ENCODE measurements at regions not wholly inside any gene's neighbourhood (a gene's known extent, or its start where the extent isn't known, plus 50 kb on each side); places are given as distances from the start of the nearest gene placed in this dataset.

DNA sequence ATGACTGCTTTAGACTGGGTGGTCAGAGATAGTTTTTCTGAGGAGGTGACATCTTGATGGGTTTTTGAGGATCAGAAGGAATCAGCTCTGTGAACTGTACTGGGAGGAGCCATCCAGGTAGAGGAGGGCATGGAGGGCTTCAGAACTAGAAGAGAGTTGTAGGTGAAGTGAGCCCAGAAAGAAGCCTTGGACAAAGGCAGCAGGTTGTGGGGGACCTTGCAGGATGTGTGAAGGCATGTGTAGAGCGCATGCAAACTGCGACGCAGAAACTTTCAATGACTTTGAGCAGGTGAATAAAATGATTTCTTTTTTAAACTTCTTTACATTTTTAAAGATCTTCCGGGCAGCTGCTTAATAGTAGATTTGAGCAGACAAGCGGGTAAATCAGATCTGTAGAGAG lies 83.9 kb upstream of the SIX2 start:
- H3K9ac ChIP-seq (ENCODE audit: low read length), result no peak overlapping the region
- H3K79me2 ChIP-seq (ENCODE audit: low read length), result no peaks in the 10 kb centered on the region
- no peak overlapping the region for H3K4me3 ChIP-seq (ENCODE audit: low read length)
- no peaks in the 10 kb centered on the region for H3K9me2 ChIP-seq (replicated peaks; ENCODE audit: insufficient read depth, low read length)
- no peaks in the 10 kb centered on the region for H4K20me1 ChIP-seq (ENCODE audit: insufficient read depth, low read length)
- TF ChIP-seq EZH2phosphoT487 (IDR thresholded peaks at IDR 0.05; ENCODE audit: low read length) (no peak), EZH2 (optimal IDR thresholded peaks at IDR 0.05; ENCODE audit: low read depth, low read length) (no peak)
- TF ChIP-seq, protein P1, sequence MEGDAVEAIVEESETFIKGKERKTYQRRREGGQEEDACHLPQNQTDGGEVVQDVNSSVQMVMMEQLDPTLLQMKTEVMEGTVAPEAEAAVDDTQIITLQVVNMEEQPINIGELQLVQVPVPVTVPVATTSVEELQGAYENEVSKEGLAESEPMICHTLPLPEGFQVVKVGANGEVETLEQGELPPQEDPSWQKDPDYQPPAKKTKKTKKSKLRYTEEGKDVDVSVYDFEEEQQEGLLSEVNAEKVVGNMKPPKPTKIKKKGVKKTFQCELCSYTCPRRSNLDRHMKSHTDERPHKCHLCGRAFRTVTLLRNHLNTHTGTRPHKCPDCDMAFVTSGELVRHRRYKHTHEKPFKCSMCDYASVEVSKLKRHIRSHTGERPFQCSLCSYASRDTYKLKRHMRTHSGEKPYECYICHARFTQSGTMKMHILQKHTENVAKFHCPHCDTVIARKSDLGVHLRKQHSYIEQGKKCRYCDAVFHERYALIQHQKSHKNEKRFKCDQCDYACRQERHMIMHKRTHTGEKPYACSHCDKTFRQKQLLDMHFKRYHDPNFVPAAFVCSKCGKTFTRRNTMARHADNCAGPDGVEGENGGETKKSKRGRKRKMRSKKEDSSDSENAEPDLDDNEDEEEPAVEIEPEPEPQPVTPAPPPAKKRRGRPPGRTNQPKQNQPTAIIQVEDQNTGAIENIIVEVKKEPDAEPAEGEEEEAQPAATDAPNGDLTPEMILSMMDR (IDR thresholded peaks at IDR 0.05; ENCODE audit: low read length), result no peak
- no peaks in the 10 kb centered on the region for H3F3A ChIP-seq (ENCODE audit: insufficient read depth, low read length)
- no peak overlapping the region for H2AFZ ChIP-seq (ENCODE audit: low read length)
- no peaks in the 10 kb centered on the region for H3K27me3 ChIP-seq (replicated peaks; ENCODE audit: insufficient read depth, low read length)
- H3K9me3 ChIP-seq (replicated peaks; ENCODE audit: insufficient read depth, low read length), result no peaks in the 10 kb centered on the region
- no peak overlapping the region for H3K4me2 ChIP-seq (ENCODE audit: low read depth, low read length)
- H3K36me3 ChIP-seq (replicated peaks; ENCODE audit: insufficient read depth, low read length), result no peaks in the 10 kb centered on the region
- no peaks in the 10 kb centered on the region for H3K4me1 ChIP-seq (ENCODE audit: low read length)
- no peak overlapping the region for H3K27ac ChIP-seq (ENCODE audit: low read length)
- DNase-seq, result no peak

DNA sequence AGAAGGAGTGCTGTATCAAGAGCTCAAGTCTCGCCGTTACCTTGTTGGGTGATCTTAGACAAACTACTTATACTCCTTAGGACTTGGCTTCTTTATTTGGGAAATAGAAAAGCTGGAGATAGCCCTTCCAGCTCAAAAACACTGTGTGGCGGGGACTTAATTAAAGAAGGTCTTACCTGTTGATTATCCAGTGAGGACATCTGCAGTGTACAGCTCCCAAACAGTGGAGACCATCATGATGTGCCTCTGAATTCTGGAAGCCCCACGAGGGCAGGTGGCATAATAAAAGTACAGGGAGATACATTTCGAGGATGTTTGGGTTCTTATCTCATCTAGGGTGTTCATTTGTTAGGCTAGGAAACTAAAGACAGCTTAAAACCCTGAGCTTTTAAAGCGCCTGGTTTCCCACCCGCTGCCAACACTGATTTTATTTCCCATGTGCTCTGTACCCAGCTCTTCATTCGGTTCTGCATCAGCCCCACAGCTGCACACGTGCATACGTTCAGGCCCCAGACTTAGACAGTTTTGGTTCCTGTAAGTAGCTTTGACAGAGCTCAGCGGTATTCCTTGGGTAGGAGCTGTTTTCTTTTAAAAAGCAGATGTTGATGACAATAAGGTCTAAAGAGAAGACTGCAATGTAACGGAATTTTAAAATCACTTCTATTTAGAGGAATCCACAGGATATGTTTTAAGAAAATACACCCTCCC lies 80.5 kb upstream of the SIX2 start:
- H3F3A ChIP-seq (ENCODE audit: insufficient read depth, low read length), result no peaks in the 10 kb centered on the region
- H3K4me3 ChIP-seq (ENCODE audit: low read length), result no peak overlapping the region
- H3K79me2 ChIP-seq (ENCODE audit: low read length), result no peaks in the 10 kb centered on the region
- H4K20me1 ChIP-seq (ENCODE audit: insufficient read depth, low read length), result no peaks in the 10 kb centered on the region
- H3K9ac ChIP-seq (ENCODE audit: low read length), result no peak overlapping the region
- no peak overlapping the region for H2AFZ ChIP-seq (ENCODE audit: low read length)
- H3K4me2 ChIP-seq (ENCODE audit: low read depth, low read length), result no peak overlapping the region
- TF ChIP-seq, protein P1 (IDR thresholded peaks at IDR 0.05; ENCODE audit: low read length), result no peak
- TF ChIP-seq EZH2 (optimal IDR thresholded peaks at IDR 0.05; ENCODE audit: low read depth, low read length) (no peak), EZH2phosphoT487 (IDR thresholded peaks at IDR 0.05; ENCODE audit: low read length) (no peak)
- H3K9me3 ChIP-seq (replicated peaks; ENCODE audit: insufficient read depth, low read length), result no peaks in the 10 kb centered on the region
- no peaks in the 10 kb centered on the region for H3K27me3 ChIP-seq (replicated peaks; ENCODE audit: insufficient read depth, low read length)
- H3K27ac ChIP-seq (ENCODE audit: low read length), result no peak overlapping the region
- H3K9me2 ChIP-seq (replicated peaks; ENCODE audit: insufficient read depth, low read length), result no peaks in the 10 kb centered on the region
- no peaks in the 10 kb centered on the region for H3K36me3 ChIP-seq (replicated peaks; ENCODE audit: insufficient read depth, low read length)
- H3K4me1 ChIP-seq (ENCODE audit: low read length), result no peaks in the 10 kb centered on the region
- no peak for DNase-seq

GRCh38 chr2:45085487-45085886 lies 76.2 kb upstream of the SIX2 start:
- H3K27me3 ChIP-seq (replicated peaks; ENCODE audit: insufficient read depth, low read length), result no peaks in the 10 kb centered on the region
- H3K4me1 ChIP-seq (ENCODE audit: low read length), result no peaks in the 10 kb centered on the region
- no peak overlapping the region for H3K4me3 ChIP-seq (ENCODE audit: low read length)
- no peak for DNase-seq
- H3K9ac ChIP-seq (ENCODE audit: low read length), result no peak overlapping the region
- no peak overlapping the region for H3K27ac ChIP-seq (ENCODE audit: low read length)
- TF ChIP-seq, protein P1 (IDR thresholded peaks at IDR 0.05; ENCODE audit: low read length), result no peak
- no peak for TF ChIP-seq EZH2phosphoT487 (IDR thresholded peaks at IDR 0.05; ENCODE audit: low read length)
- no peak for TF ChIP-seq EZH2 (optimal IDR thresholded peaks at IDR 0.05; ENCODE audit: low read depth, low read length)
- H4K20me1 ChIP-seq (ENCODE audit: insufficient read depth, low read length), result no peaks in the 10 kb centered on the region
- H3K9me2 ChIP-seq (replicated peaks; ENCODE audit: insufficient read depth, low read length), result no peaks in the 10 kb centered on the region
- H3K4me2 ChIP-seq (ENCODE audit: low read depth, low read length), result no peak overlapping the region
- H3K9me3 ChIP-seq (replicated peaks; ENCODE audit: insufficient read depth, low read length), result no peaks in the 10 kb centered on the region
- no peaks in the 10 kb centered on the region for H3F3A ChIP-seq (ENCODE audit: insufficient read depth, low read length)
- H3K36me3 ChIP-seq (replicated peaks; ENCODE audit: insufficient read depth, low read length), result no peaks in the 10 kb centered on the region
- H3K79me2 ChIP-seq (ENCODE audit: low read length), result no peaks in the 10 kb centered on the region
- no peak overlapping the region for H2AFZ ChIP-seq (ENCODE audit: low read length)
